ENCODE measurements at regions not wholly inside any gene's neighbourhood (a gene's known extent, or its start where the extent isn't known, plus 50 kb on each side); places are given as distances from the start of the nearest gene placed in this dataset.
"Not testable (repeated sequence)": the region's sequence is repeated elsewhere in the genome, so short reads cannot be mapped to it uniquely, and the experiment has no call there.

DNA sequence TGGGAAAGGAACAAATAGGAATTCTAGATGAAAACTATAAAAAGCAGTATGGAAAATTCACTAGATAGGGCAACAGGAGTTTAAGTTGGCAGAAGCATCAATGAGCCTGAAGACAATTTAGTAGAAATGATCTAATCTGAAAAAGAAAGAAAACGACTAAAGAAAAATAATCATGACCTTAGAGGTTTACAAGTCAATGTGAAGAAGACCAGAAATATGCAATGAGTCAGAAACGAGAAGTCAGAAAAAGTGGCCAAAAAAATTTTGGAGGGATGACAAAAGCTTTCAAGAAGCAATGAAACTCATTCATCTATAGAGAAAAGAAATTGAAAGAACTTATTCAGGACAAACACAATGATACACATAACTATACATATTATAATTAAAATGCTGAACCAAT is 1244.0 kb downstream of the RPIA start:
- not testable (repeated sequence) for H3K27ac ChIP-seq (ENCODE audit: low read length); DNase-seq; H3K27me3 ChIP-seq (ENCODE audit: control insufficient read depth, insufficient read depth, low read length); H3K9me3 ChIP-seq (ENCODE audit: control insufficient read depth, low read depth, low read length); H3K4me3 ChIP-seq (ENCODE audit: low read length); H3K4me1 ChIP-seq (ENCODE audit: control insufficient read depth, insufficient read depth, low read length); H3K36me3 ChIP-seq (ENCODE audit: control insufficient read depth, insufficient read depth, low read length)
- WGBS (ENCODE audit: insufficient coverage, low lambda C conversion rate): 89% methylated on average over 1 of the region's 2 CpGs

GRCh38 chr2:89936011-89936410 is 1244.5 kb downstream of the RPIA start:
- not testable (repeated sequence) for H3K9me3 ChIP-seq (ENCODE audit: control insufficient read depth, low read depth, low read length); H3K27me3 ChIP-seq (ENCODE audit: control insufficient read depth, insufficient read depth, low read length); H3K4me1 ChIP-seq (ENCODE audit: control insufficient read depth, insufficient read depth, low read length); H3K4me3 ChIP-seq (ENCODE audit: low read length); H3K36me3 ChIP-seq (ENCODE audit: control insufficient read depth, insufficient read depth, low read length); DNase-seq; H3K27ac ChIP-seq (ENCODE audit: low read length)
- WGBS (ENCODE audit: insufficient coverage, low lambda C conversion rate): no CpG with 5 or more reads among the region's 2 CpGs

DNA sequence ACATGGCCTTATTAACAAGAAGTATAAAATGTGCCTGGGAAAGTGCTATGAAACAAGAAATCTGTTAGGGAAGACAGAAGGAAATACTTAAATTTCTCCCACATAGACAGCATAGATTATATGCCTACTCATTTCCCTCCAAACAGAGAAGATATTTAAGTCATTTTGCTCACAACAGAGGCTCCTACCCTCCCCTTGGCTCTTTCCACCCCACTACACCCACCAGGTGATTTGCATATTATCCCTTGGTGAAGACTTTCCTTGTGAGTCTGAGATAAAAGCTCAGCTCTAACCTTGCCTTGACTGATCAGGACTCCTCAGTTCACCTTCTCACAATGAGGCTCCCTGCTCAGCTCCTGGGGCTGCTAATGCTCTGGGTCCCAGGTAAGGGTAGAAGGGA is 1245.1 kb downstream of the RPIA start:
- not testable (repeated sequence) for H3K4me1 ChIP-seq (ENCODE audit: control insufficient read depth, insufficient read depth, low read length)

DNA sequence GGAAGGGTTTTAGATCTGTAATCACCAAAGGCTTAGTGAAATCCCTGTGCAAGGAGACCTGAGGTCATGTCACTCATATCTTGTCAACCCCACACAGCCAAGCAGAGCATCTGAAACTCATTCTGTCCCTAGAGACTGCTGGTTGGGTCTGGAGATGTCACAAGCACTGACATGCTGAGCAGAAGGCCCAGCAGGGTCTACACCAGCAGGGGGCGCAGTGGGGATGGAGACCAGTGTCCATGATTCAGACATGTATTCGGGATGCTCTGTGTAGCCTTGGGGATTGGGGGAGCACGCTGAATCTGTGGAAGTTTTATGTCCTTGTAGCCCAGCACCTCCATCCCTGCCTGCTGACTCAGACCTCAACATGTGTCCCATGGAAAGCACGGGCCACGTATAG is 1247.3 kb downstream of the RPIA start:
- no CpG with 5 or more reads among the region's 5 CpGs for WGBS (ENCODE audit: insufficient coverage, low lambda C conversion rate)
- not testable (repeated sequence) for H3K9me3 ChIP-seq (ENCODE audit: control insufficient read depth, low read depth, low read length); H3K4me1 ChIP-seq (ENCODE audit: control insufficient read depth, insufficient read depth, low read length); H3K4me3 ChIP-seq (ENCODE audit: low read length); DNase-seq; H3K27me3 ChIP-seq (ENCODE audit: control insufficient read depth, insufficient read depth, low read length); H3K27ac ChIP-seq (ENCODE audit: low read length); H3K36me3 ChIP-seq (ENCODE audit: control insufficient read depth, insufficient read depth, low read length)

More for the DNA sequence above, 1245.1 kb downstream of the RPIA start:
- not testable (repeated sequence) for H3K9me3 ChIP-seq (ENCODE audit: control insufficient read depth, low read depth, low read length); H3K27ac ChIP-seq (ENCODE audit: low read length); H3K27me3 ChIP-seq (ENCODE audit: control insufficient read depth, insufficient read depth, low read length); H3K36me3 ChIP-seq (ENCODE audit: control insufficient read depth, insufficient read depth, low read length); DNase-seq; H3K4me3 ChIP-seq (ENCODE audit: low read length)

- WGBS (ENCODE audit: insufficient coverage, low lambda C conversion rate): no CpG with 5 or more reads among the region's 6 CpGs
- H3K4me1 ChIP-seq (ENCODE audit: control insufficient read depth, insufficient read depth, low read length); H3K4me3 ChIP-seq (ENCODE audit: low read length); H3K36me3 ChIP-seq (ENCODE audit: control insufficient read depth, insufficient read depth, low read length); H3K9me3 ChIP-seq (ENCODE audit: control insufficient read depth, low read depth, low read length); H3K27ac ChIP-seq (ENCODE audit: low read length); H3K27me3 ChIP-seq (ENCODE audit: control insufficient read depth, insufficient read depth, low read length); DNase-seq: not testable (repeated sequence)
These were observed 1252.8 kb downstream of the RPIA start for GRCh38 chr2:89944267-89944666.

GRCh38 chr2:89945004-89945616 is 1253.6 kb downstream of the RPIA start:
- not testable (repeated sequence) for H3K4me1 ChIP-seq (ENCODE audit: control insufficient read depth, insufficient read depth, low read length); H3K9me3 ChIP-seq (ENCODE audit: control insufficient read depth, low read depth, low read length); DNase-seq; H3K4me3 ChIP-seq (ENCODE audit: low read length); H3K27me3 ChIP-seq (ENCODE audit: control insufficient read depth, insufficient read depth, low read length); H3K36me3 ChIP-seq (ENCODE audit: control insufficient read depth, insufficient read depth, low read length); H3K27ac ChIP-seq (ENCODE audit: low read length)
- no CpG with 5 or more reads among the region's 6 CpGs for WGBS (ENCODE audit: insufficient coverage, low lambda C conversion rate)

DNA sequence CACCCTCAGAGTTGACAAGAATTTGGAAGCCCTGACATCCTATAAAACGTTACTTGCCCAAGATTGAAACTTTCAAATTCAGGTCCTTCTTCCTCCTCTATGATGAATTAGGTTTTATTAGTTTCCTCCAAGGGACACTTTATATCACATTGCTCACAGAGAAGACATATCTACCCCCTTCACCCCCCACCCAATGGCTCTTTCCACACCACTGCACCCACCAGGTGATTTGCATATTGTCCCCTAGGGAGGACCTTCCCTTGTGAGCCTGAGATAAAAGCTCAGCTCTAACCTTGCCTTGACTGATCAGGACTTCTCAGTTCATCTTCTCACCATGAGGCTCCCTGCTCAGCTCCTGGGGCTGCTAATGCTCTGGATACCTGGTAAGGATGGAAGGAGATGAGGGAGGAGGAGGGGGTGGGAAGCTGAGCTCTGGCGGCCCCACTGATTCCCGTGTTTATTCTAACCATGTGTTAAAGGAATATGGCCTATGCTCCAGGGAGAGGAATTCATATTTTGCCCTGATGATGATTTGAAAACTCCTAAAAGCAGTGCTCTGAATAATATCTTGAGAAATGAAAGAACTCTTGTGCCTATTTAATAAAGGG is 1255.8 kb downstream of the RPIA start:
- DNase-seq: not testable (repeated sequence)

GRCh38 chr2:89948102-89948501 is 1256.6 kb downstream of the RPIA start:
- H3K4me3 ChIP-seq (ENCODE audit: low read length); H3K36me3 ChIP-seq (ENCODE audit: control insufficient read depth, insufficient read depth, low read length); DNase-seq; H3K9me3 ChIP-seq (ENCODE audit: control insufficient read depth, low read depth, low read length); H3K27ac ChIP-seq (ENCODE audit: low read length); H3K4me1 ChIP-seq (ENCODE audit: control insufficient read depth, insufficient read depth, low read length); H3K27me3 ChIP-seq (ENCODE audit: control insufficient read depth, insufficient read depth, low read length): not testable (repeated sequence)
- WGBS (ENCODE audit: insufficient coverage, low lambda C conversion rate): no CpG with 5 or more reads among the region's 3 CpGs

More for the DNA sequence above, 1255.8 kb downstream of the RPIA start:
- H3K36me3 ChIP-seq (ENCODE audit: control insufficient read depth, insufficient read depth, low read length); H3K27me3 ChIP-seq (ENCODE audit: control insufficient read depth, insufficient read depth, low read length); H3K4me3 ChIP-seq (ENCODE audit: low read length); H3K27ac ChIP-seq (ENCODE audit: low read length); H3K4me1 ChIP-seq (ENCODE audit: control insufficient read depth, insufficient read depth, low read length); H3K9me3 ChIP-seq (ENCODE audit: control insufficient read depth, low read depth, low read length): not testable (repeated sequence)
- no CpG with 5 or more reads among the region's 3 CpGs for WGBS (ENCODE audit: insufficient coverage, low lambda C conversion rate)

DNA sequence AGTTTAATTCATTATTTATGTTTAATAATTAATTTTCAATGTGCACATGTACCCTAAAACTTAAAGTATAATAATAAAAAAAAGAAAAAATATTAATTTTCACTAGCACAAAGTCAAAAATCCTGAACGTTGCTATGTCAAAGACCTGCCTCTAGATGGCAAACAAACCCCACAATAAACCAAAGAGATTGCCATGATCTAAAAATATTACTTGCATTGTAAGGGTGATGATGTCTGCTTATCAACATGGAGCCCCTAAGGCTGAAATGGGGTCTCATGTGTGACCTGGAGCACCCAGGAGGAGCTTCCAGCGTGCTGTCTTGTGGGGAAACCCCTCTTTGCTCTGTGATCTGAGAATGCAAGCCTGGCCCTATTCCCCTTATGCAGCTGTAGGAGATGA is 1259.3 kb downstream of the RPIA start:
- H3K27ac ChIP-seq (ENCODE audit: low read length); H3K36me3 ChIP-seq (ENCODE audit: control insufficient read depth, insufficient read depth, low read length); DNase-seq; H3K27me3 ChIP-seq (ENCODE audit: control insufficient read depth, insufficient read depth, low read length); H3K4me3 ChIP-seq (ENCODE audit: low read length); H3K4me1 ChIP-seq (ENCODE audit: control insufficient read depth, insufficient read depth, low read length); H3K9me3 ChIP-seq (ENCODE audit: control insufficient read depth, low read depth, low read length): not testable (repeated sequence)
- no CpG with 5 or more reads among the region's 2 CpGs for WGBS (ENCODE audit: insufficient coverage, low lambda C conversion rate)

- H3K9me3 ChIP-seq (ENCODE audit: control insufficient read depth, low read depth, low read length); H3K4me1 ChIP-seq (ENCODE audit: control insufficient read depth, insufficient read depth, low read length); H3K4me3 ChIP-seq (ENCODE audit: low read length); DNase-seq; H3K27me3 ChIP-seq (ENCODE audit: control insufficient read depth, insufficient read depth, low read length); H3K36me3 ChIP-seq (ENCODE audit: control insufficient read depth, insufficient read depth, low read length); H3K27ac ChIP-seq (ENCODE audit: low read length): not testable (repeated sequence)
- no CpG with 5 or more reads among the region's 3 CpGs for WGBS (ENCODE audit: insufficient coverage, low lambda C conversion rate)
These were observed 1265.8 kb downstream of the RPIA start for GRCh38 chr2:89957236-89957635.

DNA sequence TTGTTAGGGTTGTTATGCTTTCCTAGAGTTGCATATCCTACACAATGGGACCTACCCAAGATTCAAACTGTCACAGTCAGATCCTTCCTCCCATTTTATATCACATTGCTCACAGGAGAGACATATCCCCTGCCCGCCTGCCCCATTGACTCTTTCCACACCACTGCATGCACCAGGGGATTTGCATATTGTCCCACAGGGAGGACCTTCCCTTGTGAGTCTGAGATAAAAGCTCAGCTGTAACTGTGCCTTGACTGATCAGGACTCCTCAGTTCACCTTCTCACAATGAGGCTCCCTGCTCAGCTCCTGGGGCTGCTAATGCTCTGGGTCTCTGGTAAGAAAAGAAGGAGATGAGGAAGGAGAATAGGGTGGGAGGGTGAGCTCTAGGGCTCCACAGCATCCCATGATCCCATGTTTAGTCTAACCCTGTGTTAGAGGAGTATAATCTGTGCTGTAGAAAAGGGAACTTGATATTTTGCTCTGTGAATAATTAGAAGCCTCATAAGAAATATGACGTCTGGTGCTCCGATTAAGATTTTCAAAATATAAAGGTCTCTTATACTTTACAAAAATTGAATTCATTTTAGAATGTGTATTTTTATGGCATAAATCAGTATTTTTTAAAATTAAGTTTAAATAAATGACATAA is 1268.4 kb downstream of the RPIA start:
- not testable (repeated sequence) for H3K27ac ChIP-seq (ENCODE audit: low read length); H3K4me1 ChIP-seq (ENCODE audit: control insufficient read depth, insufficient read depth, low read length); DNase-seq; H3K36me3 ChIP-seq (ENCODE audit: control insufficient read depth, insufficient read depth, low read length); H3K9me3 ChIP-seq (ENCODE audit: control insufficient read depth, low read depth, low read length); H3K27me3 ChIP-seq (ENCODE audit: control insufficient read depth, insufficient read depth, low read length); H3K4me3 ChIP-seq (ENCODE audit: low read length)
- no CpG with 5 or more reads among the region's 3 CpGs for WGBS (ENCODE audit: insufficient coverage, low lambda C conversion rate)

Measured in large intestine (tissue), 3 donors.